DOHH2 (cell line): ENCODE measurements at regions not wholly inside any gene's neighbourhood (a gene's known extent, or its start where the extent isn't known, plus 50 kb on each side); places are given as distances from the start of the nearest gene placed in this dataset.

Source experiments
- H3F3A ChIP-seq: fragments of 200-600 bp; sonication (generic), shearing (Covaris generic); 2 replicates; pipeline ENCODE4 v1.6.0; 2016; ENCODE audit warnings: antibody characterized with exemption, mild to moderate bottlenecking; ENCODE audit not compliant: control insufficient read depth, insufficient read depth
- H3K27ac ChIP-seq: fragments of 200-600 bp; sonication (generic); 2 replicates; pipeline ENCODE4 v1.5.1; 2014; ENCODE audit warnings: low read depth, mild to moderate bottlenecking, low read length, moderate library complexity
- H3K27me3 ChIP-seq: fragments of 200-600 bp; sonication (generic); 2 replicates; pipeline ENCODE4 v1.6.1; 2014; ENCODE audit warnings: mild to moderate bottlenecking, low read length, mixed read lengths; ENCODE audit not compliant: control insufficient read depth
- H3K36me3 ChIP-seq: fragments of 200-600 bp; sonication (generic); 2 replicates; pipeline ENCODE4 v1.6.1; 2014; ENCODE audit warnings: mild to moderate bottlenecking, low read length, moderate library complexity, mixed read lengths; ENCODE audit not compliant: control insufficient read depth
- H3K4me1 ChIP-seq: fragments of 200-600 bp; sonication (generic); 2 replicates; pipeline ENCODE4 v1.6.1; 2014; ENCODE audit warnings: mild to moderate bottlenecking, low read length, mixed read lengths; ENCODE audit not compliant: control insufficient read depth
- H3K4me2 ChIP-seq: fragments of 200-600 bp; sonication (generic); 2 replicates; pipeline ENCODE4 v1.6.0; 2014; ENCODE audit warnings: mild to moderate bottlenecking, low read length, moderate library complexity
- H3K4me3 ChIP-seq: fragments of 200-600 bp; sonication (generic); 2 replicates; pipeline ENCODE4 v1.5.1; 2014; ENCODE audit warnings: mild to moderate bottlenecking, low read length, mixed read lengths
- H3K79me2 ChIP-seq: fragments of 200-600 bp; sonication (generic); 2 replicates; pipeline ENCODE4 v1.6.1; 2014; ENCODE audit warnings: mild to moderate bottlenecking, low read length, mixed read lengths; ENCODE audit not compliant: control insufficient read depth
- H3K9me2 ChIP-seq: fragments of 200-600 bp; sonication (generic); replicated peaks from 2 replicates; pipeline ENCODE4 v1.6.1; 2014; ENCODE audit warnings: mild to moderate bottlenecking, low read length, mixed read lengths; ENCODE audit not compliant: control insufficient read depth
- H3K9me3 ChIP-seq: fragments of 200-600 bp; sonication (generic); 2 replicates; pipeline ENCODE4 v1.6.1; 2014; ENCODE audit warnings: antibody characterized with exemption, low read length, mixed read lengths; ENCODE audit not compliant: control insufficient read depth, insufficient read depth
- H4K20me1 ChIP-seq: fragments of 200-600 bp; sonication (generic); 2 replicates; pipeline ENCODE4 v1.6.0; 2014; ENCODE audit warnings: low read depth, mild to moderate bottlenecking, antibody characterized with exemption, low read length, moderate library complexity; ENCODE audit not compliant: control insufficient read depth, insufficient read depth
- EZH2phosphoT487 ChIP-seq: fragments of 200-600 bp; sonication (generic); IDR thresholded peaks from 2 replicates; pipeline ENCODE4 v1.6.1; 2017; ENCODE audit warnings: borderline replicate concordance, mild to moderate bottlenecking, antibody characterized with exemption, low read length, moderate library complexity, mixed read lengths
- TF ChIP-seq, protein P1 (sequence below): fragments of 200-600 bp; sonication (generic); IDR thresholded peaks from one replicate; pipeline ENCODE4 v1.5.1; 2014; ENCODE audit warnings: antibody characterized with exemption, mild to moderate bottlenecking, low read depth, low read length; ENCODE audit not compliant: poor library complexity, severe bottlenecking

GRCh38 chr2:163474319-163474744, 261.5 kb downstream of the FIGN start:
- Histone ChIP-seq H3K79me2 (no peaks in the 10 kb centered on the region), H3K9me3 (no peaks in the 10 kb centered on the region), H3K27me3 (no peaks in the 10 kb centered on the region), H3K4me2 (no peak overlapping the region), H3K36me3 (no peaks in the 10 kb centered on the region), H3K27ac (no peak overlapping the region), H3F3A (no peaks in the 10 kb centered on the region), H3K4me3 (no peak overlapping the region), H4K20me1 (no peaks in the 10 kb centered on the region), H3K4me1 (no peaks in the 10 kb centered on the region), H3K9me2 (no peaks in the 10 kb centered on the region)
- TF ChIP-seq, protein P1, sequence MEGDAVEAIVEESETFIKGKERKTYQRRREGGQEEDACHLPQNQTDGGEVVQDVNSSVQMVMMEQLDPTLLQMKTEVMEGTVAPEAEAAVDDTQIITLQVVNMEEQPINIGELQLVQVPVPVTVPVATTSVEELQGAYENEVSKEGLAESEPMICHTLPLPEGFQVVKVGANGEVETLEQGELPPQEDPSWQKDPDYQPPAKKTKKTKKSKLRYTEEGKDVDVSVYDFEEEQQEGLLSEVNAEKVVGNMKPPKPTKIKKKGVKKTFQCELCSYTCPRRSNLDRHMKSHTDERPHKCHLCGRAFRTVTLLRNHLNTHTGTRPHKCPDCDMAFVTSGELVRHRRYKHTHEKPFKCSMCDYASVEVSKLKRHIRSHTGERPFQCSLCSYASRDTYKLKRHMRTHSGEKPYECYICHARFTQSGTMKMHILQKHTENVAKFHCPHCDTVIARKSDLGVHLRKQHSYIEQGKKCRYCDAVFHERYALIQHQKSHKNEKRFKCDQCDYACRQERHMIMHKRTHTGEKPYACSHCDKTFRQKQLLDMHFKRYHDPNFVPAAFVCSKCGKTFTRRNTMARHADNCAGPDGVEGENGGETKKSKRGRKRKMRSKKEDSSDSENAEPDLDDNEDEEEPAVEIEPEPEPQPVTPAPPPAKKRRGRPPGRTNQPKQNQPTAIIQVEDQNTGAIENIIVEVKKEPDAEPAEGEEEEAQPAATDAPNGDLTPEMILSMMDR, result no peak
- no peak for TF ChIP-seq EZH2phosphoT487

- TF ChIP-seq, protein P1, result no peak
- no peak for TF ChIP-seq EZH2phosphoT487
- Histone ChIP-seq H3K27me3 (no peaks in the 10 kb centered on the region), H3K4me3 (no peak overlapping the region)
Measured at GRCh38 chr2:163471947-163472346, 263.9 kb downstream of the FIGN start.

DNA sequence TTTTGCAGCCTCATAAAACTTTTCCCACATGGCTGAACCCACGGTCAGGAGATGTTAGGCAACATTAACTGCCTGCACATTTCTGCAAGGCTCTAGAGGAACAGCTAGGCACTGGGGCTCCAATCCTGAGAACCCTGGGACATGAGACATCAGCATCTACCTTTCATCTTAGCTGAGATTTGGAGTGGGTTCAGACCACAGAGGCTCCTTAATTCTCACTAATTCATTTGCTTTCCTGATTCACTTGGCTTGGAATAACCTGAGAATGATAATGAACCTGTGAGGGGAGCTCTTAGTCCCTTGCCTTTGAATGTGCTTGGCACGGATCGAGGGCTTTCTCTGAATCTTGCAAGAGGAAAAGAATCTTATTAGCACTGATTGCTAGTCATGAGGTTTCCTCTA, 266.2 kb downstream of the FIGN start:
- Histone ChIP-seq H3K36me3 (no peaks in the 10 kb centered on the region), H3K4me2 (no peak overlapping the region), H3K27me3 (no peaks in the 10 kb centered on the region), H3K79me2 (no peaks in the 10 kb centered on the region), H3F3A (no peaks in the 10 kb centered on the region), H3K27ac (no peak overlapping the region), H3K4me3 (no peak overlapping the region), H3K9me3 (no peaks in the 10 kb centered on the region), H3K9me2 (no peaks in the 10 kb centered on the region), H3K4me1 (no peaks in the 10 kb centered on the region; the same call in 1 of the 2 replicates), H4K20me1 (no peaks in the 10 kb centered on the region)
- TF ChIP-seq, protein P1, result no peak
- no peak for TF ChIP-seq EZH2phosphoT487

More at GRCh38 chr2:163471947-163472346, 263.9 kb downstream of the FIGN start:
- no peaks in the 10 kb centered on the region for H3K9me2 ChIP-seq
- H3K4me2 ChIP-seq, result no peak overlapping the region
- no peak overlapping the region for H3K27ac ChIP-seq
- no peaks in the 10 kb centered on the region for H4K20me1 ChIP-seq
- no peaks in the 10 kb centered on the region for H3K9me3 ChIP-seq
- H3K36me3 ChIP-seq, result no peaks in the 10 kb centered on the region
- no peaks in the 10 kb centered on the region for H3F3A ChIP-seq
- no peaks in the 10 kb centered on the region for H3K4me1 ChIP-seq
- H3K79me2 ChIP-seq, result no peaks in the 10 kb centered on the region
